OCI-LY7 (cell line): ENCODE measurements at regions not wholly inside any gene's neighbourhood (a gene's known extent, or its start where the extent isn't known, plus 50 kb on each side); places are given as distances from the start of the nearest gene placed in this dataset.

Experiments used
- BruUV-seq: library from RNA; stranded (reverse); fragments of 400-500 nt; replicated peaks from 2 replicates; lab custom pipeline; 2021; lab: Mats Ljungman, UMichigan
- CTCF ChIA-PET: fragments of 300-600 bp; sonication (Branson Sonifier 250); formaldehyde crosslinking; loops from one replicate; lab custom pipeline; 2022; ENCODE audit warnings: antibody characterized with exemption; ENCODE audit not compliant: unreplicated experiment; lab: Charles Lee
- POLR2A ChIA-PET: fragments of 300-600 bp; sonication (Branson Sonifier 250); formaldehyde crosslinking; loops from one replicate; lab custom pipeline; 2022; ENCODE audit warnings: antibody characterized with exemption; lab: Charles Lee
- DNase-seq: peaks from one replicate; pipeline ENCODE4 v3.0.0-alpha.2; 2015; ENCODE audit warnings: low spot score
- H2AFZ ChIP-seq: fragments of 200-600 bp; sonication (generic), shearing (Covaris generic); 2 replicates; pipeline ENCODE4 v1.6.1; 2014; ENCODE audit warnings: mild to moderate bottlenecking, antibody characterized with exemption, low read length, moderate library complexity
- H3K27ac ChIP-seq: fragments of 200-600 bp; sonication (generic); 2 replicates; pipeline ENCODE4 v1.5.1; 2014; ENCODE audit warnings: mixed run types, low read depth, mild to moderate bottlenecking, moderate library complexity, low read length, inconsistent platforms; ENCODE audit not compliant: poor library complexity, severe bottlenecking
- H3K36me3 ChIP-seq: fragments of 200-600 bp; sonication (generic); 2 replicates; pipeline ENCODE4 v1.6.1; 2014; ENCODE audit warnings: mild to moderate bottlenecking, antibody characterized with exemption, low read length, moderate library complexity, mixed read lengths; ENCODE audit not compliant: insufficient read depth
- H3K4me1 ChIP-seq: fragments of 200-600 bp; sonication (generic); 2 replicates; pipeline ENCODE4 v1.5.1; 2014; ENCODE audit warnings: mild to moderate bottlenecking, low read length; ENCODE audit not compliant: insufficient read depth, poor library complexity, severe bottlenecking
- H3K4me2 ChIP-seq: fragments of 200-600 bp; sonication (generic); 2 replicates; pipeline ENCODE4 v1.6.1; 2014; ENCODE audit warnings: mild to moderate bottlenecking, low read length
- H3K4me3 ChIP-seq: fragments of 200-600 bp; sonication (generic); 2 replicates; pipeline ENCODE4 v1.5.1; 2014; ENCODE audit warnings: mild to moderate bottlenecking, low read depth, low read length; ENCODE audit not compliant: poor library complexity, severe bottlenecking
- H3K79me2 ChIP-seq: fragments of 200-600 bp; sonication (generic); 2 replicates; pipeline ENCODE4 v1.6.1; 2016; ENCODE audit warnings: low read depth, mild to moderate bottlenecking, low read length, moderate library complexity, mixed read lengths; ENCODE audit not compliant: insufficient read depth
- H3K9me2 ChIP-seq: fragments of 200-600 bp; sonication (generic); 2 replicates; pipeline ENCODE4 v1.6.1; 2016; ENCODE audit warnings: mild to moderate bottlenecking, low read length, mixed read lengths; ENCODE audit not compliant: insufficient read depth
- H3K9me3 ChIP-seq: fragments of 200-600 bp; sonication (generic); 2 replicates; pipeline ENCODE4 v1.6.1; 2014; ENCODE audit warnings: mild to moderate bottlenecking, mixed run types, low read length, mixed read lengths
- H4K20me1 ChIP-seq: fragments of 200-600 bp; sonication (generic); 2 replicates; pipeline ENCODE4 v1.6.1; 2014; ENCODE audit warnings: mild to moderate bottlenecking, antibody characterized with exemption, low read length, moderate library complexity, mixed read lengths; ENCODE audit not compliant: insufficient read depth
- EZH2phosphoT487 ChIP-seq: fragments of 200-600 bp; sonication (generic); IDR thresholded peaks from 2 replicates; pipeline ENCODE4 v1.6.1; 2018; ENCODE audit warnings: low read depth, borderline replicate concordance, mild to moderate bottlenecking, mixed run types, antibody characterized with exemption, low read length, moderate library complexity, mixed read lengths
- intact Hi-C: fragments of 100-400 bp; cut with micrococcal nuclease; formaldehyde crosslinking; loops from one replicate; pipeline ENCODE4 v1.10.0; 2022; ENCODE audit not compliant: unreplicated experiment
- TF ChIP-seq, protein P1 (sequence below): fragments of 200-600 bp; sonication (generic); conservative IDR thresholded peaks from 2 replicates; pipeline ENCODE4 v1.5.1; 2014; ENCODE audit warnings: mild to moderate bottlenecking, antibody characterized with exemption, low read length, moderate library complexity, mixed read lengths

DNA sequence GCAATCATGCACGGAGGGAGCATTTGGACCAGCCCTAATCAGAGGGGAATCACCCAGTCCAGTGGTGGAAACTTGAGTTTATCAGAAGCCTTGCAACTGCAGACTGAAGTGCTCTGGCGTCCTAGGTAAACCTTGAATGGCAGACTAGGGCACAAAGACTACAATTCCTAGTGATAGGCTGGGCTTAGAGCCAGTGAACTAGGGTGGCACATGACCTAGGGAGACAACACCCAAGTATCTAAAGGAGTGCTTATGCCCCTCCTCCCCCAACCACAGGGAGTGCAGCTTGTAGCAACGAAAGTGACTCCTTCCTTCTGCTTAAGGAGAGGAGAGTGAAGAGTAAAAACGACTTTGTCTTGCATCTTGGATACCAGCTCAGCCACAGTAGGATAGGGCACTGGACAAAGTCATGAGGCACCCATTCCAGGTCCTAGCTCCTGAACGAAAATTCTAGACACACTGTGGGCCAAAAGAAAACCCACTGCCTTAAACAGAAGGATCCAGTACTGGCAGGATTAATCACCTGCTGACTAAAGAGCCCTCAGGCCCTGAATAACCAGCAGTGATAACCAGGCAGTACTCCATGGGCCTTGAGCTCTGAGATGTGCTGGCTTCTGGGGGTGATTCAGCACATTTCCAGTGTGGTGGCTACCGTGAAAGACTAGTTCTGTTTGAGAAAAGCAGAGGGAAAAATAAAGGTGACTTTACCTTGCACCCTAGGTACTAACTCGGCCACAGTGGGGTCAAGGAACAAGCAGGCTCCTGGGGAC lies 58.7 kb upstream of the STARD8 start:
- CTCF ChIA-PET, result no interaction called here
- H4K20me1 ChIP-seq, result no peaks in the 10 kb centered on the region
- POLR2A ChIA-PET, result no interaction called here
- no peaks in the 10 kb centered on the region for H3K4me1 ChIP-seq
- no peak overlapping the region for H3K27ac ChIP-seq
- intact Hi-C loops, result no loop called here
- no peak for TF ChIP-seq EZH2phosphoT487
- TF ChIP-seq, protein P1, sequence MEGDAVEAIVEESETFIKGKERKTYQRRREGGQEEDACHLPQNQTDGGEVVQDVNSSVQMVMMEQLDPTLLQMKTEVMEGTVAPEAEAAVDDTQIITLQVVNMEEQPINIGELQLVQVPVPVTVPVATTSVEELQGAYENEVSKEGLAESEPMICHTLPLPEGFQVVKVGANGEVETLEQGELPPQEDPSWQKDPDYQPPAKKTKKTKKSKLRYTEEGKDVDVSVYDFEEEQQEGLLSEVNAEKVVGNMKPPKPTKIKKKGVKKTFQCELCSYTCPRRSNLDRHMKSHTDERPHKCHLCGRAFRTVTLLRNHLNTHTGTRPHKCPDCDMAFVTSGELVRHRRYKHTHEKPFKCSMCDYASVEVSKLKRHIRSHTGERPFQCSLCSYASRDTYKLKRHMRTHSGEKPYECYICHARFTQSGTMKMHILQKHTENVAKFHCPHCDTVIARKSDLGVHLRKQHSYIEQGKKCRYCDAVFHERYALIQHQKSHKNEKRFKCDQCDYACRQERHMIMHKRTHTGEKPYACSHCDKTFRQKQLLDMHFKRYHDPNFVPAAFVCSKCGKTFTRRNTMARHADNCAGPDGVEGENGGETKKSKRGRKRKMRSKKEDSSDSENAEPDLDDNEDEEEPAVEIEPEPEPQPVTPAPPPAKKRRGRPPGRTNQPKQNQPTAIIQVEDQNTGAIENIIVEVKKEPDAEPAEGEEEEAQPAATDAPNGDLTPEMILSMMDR, result no peak
- H3K79me2 ChIP-seq, result no peaks in the 10 kb centered on the region
- no peaks in the 10 kb centered on the region for H3K9me3 ChIP-seq
- H3K36me3 ChIP-seq, result no peaks in the 10 kb centered on the region
- H2AFZ ChIP-seq, result no peak overlapping the region
- H3K4me3 ChIP-seq, result no peak overlapping the region
- H3K4me2 ChIP-seq, result no peak overlapping the region
- H3K9me2 ChIP-seq, result no peaks in the 10 kb centered on the region
- no peak for DNase-seq
- no TSS peak for BruUV-seq

DNA sequence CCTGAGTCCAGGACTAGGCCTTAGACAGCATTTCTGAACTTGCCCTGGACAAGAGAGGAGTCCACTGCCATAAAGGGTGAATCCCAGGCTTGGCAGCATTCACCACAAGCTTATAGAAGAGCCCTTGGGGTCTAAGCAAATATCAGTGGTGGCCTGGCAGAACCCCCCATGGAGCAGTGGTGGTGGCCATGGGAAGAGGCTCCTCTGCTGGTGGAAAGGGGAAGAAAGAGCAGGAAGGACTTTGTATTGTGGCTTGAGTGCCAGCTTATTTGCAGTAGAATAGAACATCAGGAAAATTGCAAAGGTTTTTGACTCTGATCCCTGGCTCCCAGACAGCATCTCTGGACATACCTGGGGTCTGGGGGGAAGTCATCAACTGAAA lies 58.1 kb upstream of the STARD8 start:
- ChIA-PET CTCF (no interaction called here), POLR2A (interaction anchor here (0.6 kb wide), 1 partner anchor 51 kb away, joined by 3 read pairs; no protein-coding TSS in a partner anchor)

DNA sequence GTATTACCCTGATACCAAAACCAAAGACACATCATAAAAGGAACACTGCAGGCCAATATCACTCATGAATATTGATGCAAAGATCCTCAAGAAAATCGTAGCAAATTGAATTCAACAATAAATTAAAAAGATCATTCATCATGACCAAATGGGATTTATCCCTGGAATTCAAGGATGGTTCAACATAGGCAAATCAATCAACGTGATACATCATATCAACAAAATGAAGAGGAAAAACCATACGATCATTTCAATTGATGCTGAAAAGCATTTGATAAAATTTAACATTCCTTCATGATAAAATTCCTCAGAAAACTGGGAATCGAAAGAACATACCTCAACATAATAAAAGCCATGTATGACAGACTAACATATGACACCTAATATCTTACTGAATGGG lies 52.7 kb upstream of the STARD8 start:
- no peak for DNase-seq
- no peak overlapping the region for H3K27ac ChIP-seq
- BruUV-seq, result no TSS peak
- no peak overlapping the region for H3K4me3 ChIP-seq
- no peaks in the 10 kb centered on the region for H4K20me1 ChIP-seq
- H3K9me2 ChIP-seq, result no peaks in the 10 kb centered on the region
- ChIA-PET CTCF (no interaction called here), POLR2A (no interaction called here)
- H3K4me1 ChIP-seq, result no peaks in the 10 kb centered on the region
- H3K79me2 ChIP-seq, result no peaks in the 10 kb centered on the region
- intact Hi-C loops, result no loop called here
- TF ChIP-seq EZH2phosphoT487, result no peak
- TF ChIP-seq, protein P1, result no peak
- H3K4me2 ChIP-seq, result no peak overlapping the region
- no peaks in the 10 kb centered on the region for H3K36me3 ChIP-seq
- no peaks in the 10 kb centered on the region for H3K9me3 ChIP-seq
- no peak overlapping the region for H2AFZ ChIP-seq

More for the DNA sequence above, 58.1 kb upstream of the STARD8 start:
- H3K36me3 ChIP-seq, result no peaks in the 10 kb centered on the region
- intact Hi-C loops, result no loop called here
- no peaks in the 10 kb centered on the region for H4K20me1 ChIP-seq
- DNase-seq, result no peak
- BruUV-seq, result no TSS peak
- no peaks in the 10 kb centered on the region for H3K4me1 ChIP-seq
- H2AFZ ChIP-seq, result no peak overlapping the region
- H3K9me2 ChIP-seq, result no peaks in the 10 kb centered on the region
- no peak overlapping the region for H3K4me2 ChIP-seq
- no peak overlapping the region for H3K27ac ChIP-seq
- no peak overlapping the region for H3K4me3 ChIP-seq
- TF ChIP-seq EZH2phosphoT487, result no peak
- TF ChIP-seq, protein P1, result no peak
- H3K9me3 ChIP-seq, result no peaks in the 10 kb centered on the region
- no peaks in the 10 kb centered on the region for H3K79me2 ChIP-seq
